Body of pancreas (tissue), 4 donors: ENCODE measurements at regions not wholly inside any gene's neighbourhood (a gene's known extent, or its start where the extent isn't known, plus 50 kb on each side); places are given as distances from the start of the nearest gene placed in this dataset.

Experiments
- POLR2A ChIP-seq, 3 donors: fragments of 450-650 bp; IDR thresholded peaks; one replicate each; pipeline ENCODE4 v1.6.1; 2016; ENCODE audit warnings: antibody characterized with exemption in 3 of 3, mild to moderate bottlenecking in 2 of 3
- TF ChIP-seq, protein P1 (sequence below), 7 experiments: fragments of 450-650 bp in 4 of 7; fragments of 200-600 bp in 3 of 7; sonication (generic) in 3 of 7; IDR thresholded peaks; one replicate each; pipeline ENCODE4 v1.5.1; 2016 to 2019; ENCODE audit warnings: antibody characterized with exemption in 7 of 7

DNA sequence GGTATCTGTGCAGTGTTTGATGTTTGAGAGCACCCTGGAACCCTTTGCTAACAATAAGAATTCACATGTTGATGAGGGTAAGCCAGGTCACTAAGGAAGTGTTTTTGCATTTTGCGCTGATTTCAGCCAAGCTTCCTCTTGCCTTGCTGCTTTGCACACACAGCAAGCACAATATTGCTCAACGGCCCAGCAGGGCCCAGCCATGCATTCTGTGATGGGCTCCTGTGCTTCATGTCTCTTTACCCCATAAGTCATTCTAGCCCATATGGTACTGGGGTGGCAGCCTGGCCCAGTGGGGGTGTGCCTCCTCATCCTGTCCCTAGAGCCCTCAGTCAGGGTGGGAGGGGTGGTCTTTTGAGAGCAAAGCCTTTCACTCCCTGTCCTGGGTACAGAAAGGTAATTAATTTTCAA, 481.3 kb downstream of the GADD45G start:
- TF ChIP-seq, protein P1, sequence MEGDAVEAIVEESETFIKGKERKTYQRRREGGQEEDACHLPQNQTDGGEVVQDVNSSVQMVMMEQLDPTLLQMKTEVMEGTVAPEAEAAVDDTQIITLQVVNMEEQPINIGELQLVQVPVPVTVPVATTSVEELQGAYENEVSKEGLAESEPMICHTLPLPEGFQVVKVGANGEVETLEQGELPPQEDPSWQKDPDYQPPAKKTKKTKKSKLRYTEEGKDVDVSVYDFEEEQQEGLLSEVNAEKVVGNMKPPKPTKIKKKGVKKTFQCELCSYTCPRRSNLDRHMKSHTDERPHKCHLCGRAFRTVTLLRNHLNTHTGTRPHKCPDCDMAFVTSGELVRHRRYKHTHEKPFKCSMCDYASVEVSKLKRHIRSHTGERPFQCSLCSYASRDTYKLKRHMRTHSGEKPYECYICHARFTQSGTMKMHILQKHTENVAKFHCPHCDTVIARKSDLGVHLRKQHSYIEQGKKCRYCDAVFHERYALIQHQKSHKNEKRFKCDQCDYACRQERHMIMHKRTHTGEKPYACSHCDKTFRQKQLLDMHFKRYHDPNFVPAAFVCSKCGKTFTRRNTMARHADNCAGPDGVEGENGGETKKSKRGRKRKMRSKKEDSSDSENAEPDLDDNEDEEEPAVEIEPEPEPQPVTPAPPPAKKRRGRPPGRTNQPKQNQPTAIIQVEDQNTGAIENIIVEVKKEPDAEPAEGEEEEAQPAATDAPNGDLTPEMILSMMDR (IDR thresholded peaks at IDR 0.05) = no peak
- TF ChIP-seq POLR2A (IDR thresholded peaks at IDR 0.05) = no peak
